PC-9 (cell line): ENCODE measurements at regions not wholly inside any gene's neighbourhood (a gene's known extent, or its start where the extent isn't known, plus 50 kb on each side); places are given as distances from the start of the nearest gene placed in this dataset.

Source experiments
- BruUV-seq: library from RNA; stranded (reverse); fragments of 400-500 nt; replicated peaks from 2 replicates; lab custom pipeline; 2021; lab: Mats Ljungman, UMichigan
- CTCF ChIA-PET: fragments of 300-600 bp; sonication (Branson Sonifier 250); formaldehyde crosslinking; loops from one replicate; lab custom pipeline; 2022; ENCODE audit warnings: antibody characterized with exemption; lab: Charles Lee
- POLR2A ChIA-PET: fragments of 300-600 bp; sonication (Branson Sonifier 250); formaldehyde crosslinking; loops from one replicate; lab custom pipeline; 2022; ENCODE audit warnings: antibody characterized with exemption; ENCODE audit not compliant: unreplicated experiment; lab: Charles Lee
- DNase-seq, 2 experiments: peaks; one replicate each; pipeline versions ENCODE4 v3.0.0 to v3.0.0-alpha.2; 2015 to 2022; ENCODE audit warnings: mixed read lengths in 1 of 2
- H2AFZ ChIP-seq: fragments of 200-600 bp; sonication (generic); 2 replicates; pipeline ENCODE4 v1.8.1; 2017; ENCODE audit warnings: antibody characterized with exemption
- H3F3A ChIP-seq: fragments of 200-600 bp; sonication (generic); 2 replicates; pipeline ENCODE4 v1.8.1; 2017; ENCODE audit warnings: antibody characterized with exemption, mild to moderate bottlenecking, low read depth; ENCODE audit not compliant: insufficient read depth
- H3K27ac ChIP-seq: fragments of 200-600 bp; sonication (generic); 2 replicates; pipeline ENCODE4 v1.6.1; 2016; ENCODE audit warnings: mixed run types
- H3K27me3 ChIP-seq: fragments of 200-600 bp; sonication (generic); 2 replicates; pipeline ENCODE4 v1.6.1; 2016; ENCODE audit warnings: low read depth, mixed run types; ENCODE audit not compliant: insufficient read depth
- H3K36me3 ChIP-seq: fragments of 200-600 bp; sonication (generic); 2 replicates; pipeline ENCODE4 v1.6.1; 2016; ENCODE audit warnings: low read depth, mixed run types
- H3K4me1 ChIP-seq: fragments of 200-600 bp; sonication (generic); replicated peaks from 2 replicates; pipeline ENCODE4 v1.6.1; 2016; ENCODE audit warnings: mixed run types; ENCODE audit not compliant: insufficient read depth
- H3K4me2 ChIP-seq: fragments of 200-600 bp; sonication (generic); 2 replicates; pipeline ENCODE4 v1.6.1; 2017; ENCODE audit warnings: mixed run types
- H3K4me3 ChIP-seq: fragments of 200-600 bp; sonication (generic); 2 replicates; pipeline ENCODE4 v1.6.1; 2016; ENCODE audit warnings: mixed run types
- H3K79me2 ChIP-seq: fragments of 200-600 bp; sonication (generic); 2 replicates; pipeline ENCODE4 v1.6.1; 2017; ENCODE audit warnings: low read depth, mixed run types
- H3K9me2 ChIP-seq: fragments of 200-600 bp; sonication (generic); 2 replicates; pipeline ENCODE4 v1.8.1; 2017; ENCODE audit warnings: mild to moderate bottlenecking; ENCODE audit not compliant: insufficient read depth
- H3K9me3 ChIP-seq: fragments of 200-600 bp; sonication (generic); 2 replicates; pipeline ENCODE4 v1.8.1; 2016; ENCODE audit warnings: low read depth; ENCODE audit not compliant: insufficient read depth
- H4K20me1 ChIP-seq: fragments of 200-600 bp; sonication (generic); 2 replicates; pipeline ENCODE4 v1.8.1; 2017; ENCODE audit not compliant: insufficient read depth
- CTCF ChIP-seq: fragments of 200-600 bp; sonication (generic); conservative IDR thresholded peaks from 2 replicates; pipeline ENCODE4 v1.6.1; 2017; ENCODE audit warnings: mixed run types, antibody characterized with exemption, mild to moderate bottlenecking, moderate library complexity
- EZH2 ChIP-seq: fragments of 200-600 bp; sonication (generic); IDR thresholded peaks from 2 replicates; pipeline ENCODE4 v1.8.0; 2017; ENCODE audit warnings: antibody characterized with exemption, low read depth
- intact Hi-C: fragments of 100-400 bp; cut with micrococcal nuclease; formaldehyde crosslinking; loops from one replicate; pipeline ENCODE4 v1.10.0; 2022; ENCODE audit not compliant: unreplicated experiment

- H3K9me2 ChIP-seq: no peaks in the 10 kb centered on the region
- TF ChIP-seq CTCF: no peak
- no peak for TF ChIP-seq EZH2
- H3K4me2 ChIP-seq: no peak overlapping the region
- intact Hi-C loops: no loop called here
- no peaks in the 10 kb centered on the region for H3K9me3 ChIP-seq
- DNase-seq: no peak
- ChIA-PET CTCF (no interaction called here), POLR2A (no interaction called here)
- H4K20me1 ChIP-seq: no peaks in the 10 kb centered on the region
- no peak overlapping the region for H3K27ac ChIP-seq
- no peak overlapping the region for H2AFZ ChIP-seq
- no peaks in the 10 kb centered on the region for H3F3A ChIP-seq
- H3K4me1 ChIP-seq: no peaks in the 10 kb centered on the region
- H3K36me3 ChIP-seq: no peaks in the 10 kb centered on the region
- H3K79me2 ChIP-seq: no peaks in the 10 kb centered on the region
- BruUV-seq: no TSS peak
- peaks cover 59% of the 10 kb centered on the region for H3K27me3 ChIP-seq
- no peak overlapping the region for H3K4me3 ChIP-seq
Measured at GRCh38 chr6:168145747-168146596, 67.0 kb upstream of the FRMD1 start.

GRCh38 chr6:168139121-168139520, 60.1 kb upstream of the FRMD1 start:
- intact Hi-C loops: no loop called here
- Histone ChIP-seq H2AFZ (no peak overlapping the region), H3K79me2 (no peaks in the 10 kb centered on the region), H3K4me3 (no peak overlapping the region), H3K27me3 (peaks cover 53% of the 10 kb centered on the region), H3K9me3 (no peaks in the 10 kb centered on the region), H3K27ac (no peak overlapping the region), H3K36me3 (no peaks in the 10 kb centered on the region), H3F3A (no peaks in the 10 kb centered on the region), H4K20me1 (no peaks in the 10 kb centered on the region), H3K4me2 (no peak overlapping the region), H3K9me2 (no peaks in the 10 kb centered on the region), H3K4me1 (no peaks in the 10 kb centered on the region)
- DNase-seq: no peak
- BruUV-seq: no TSS peak
- TF ChIP-seq CTCF (no peak), EZH2 (no peak)
- ChIA-PET CTCF (no interaction called here), POLR2A (no interaction called here)

GRCh38 chr6:168138436-168138835, 59.4 kb upstream of the FRMD1 start:
- H3K4me2 ChIP-seq: no peak overlapping the region
- POLR2A ChIA-PET: no interaction called here
- H2AFZ ChIP-seq: no peak overlapping the region
- no peaks in the 10 kb centered on the region for H3K9me2 ChIP-seq
- no peaks in the 10 kb centered on the region for H4K20me1 ChIP-seq
- H3K27ac ChIP-seq: no peak overlapping the region
- H3K4me1 ChIP-seq: no peaks in the 10 kb centered on the region
- CTCF ChIA-PET: no interaction called here
- no peaks in the 10 kb centered on the region for H3K36me3 ChIP-seq
- intact Hi-C loops: no loop called here
- H3K79me2 ChIP-seq: no peaks in the 10 kb centered on the region
- DNase-seq: no peak
- TF ChIP-seq CTCF (no peak), EZH2 (no peak)
- no peaks in the 10 kb centered on the region for H3K9me3 ChIP-seq
- no peak overlapping the region for H3K4me3 ChIP-seq
- H3F3A ChIP-seq: no peaks in the 10 kb centered on the region
- H3K27me3 ChIP-seq: peaks cover 59% of the 10 kb centered on the region
- no TSS peak for BruUV-seq
